ENCODE measurements at regions not wholly inside any gene's neighbourhood (a gene's known extent, or its start where the extent isn't known, plus 50 kb on each side); places are given as distances from the start of the nearest gene placed in this dataset.

DNA sequence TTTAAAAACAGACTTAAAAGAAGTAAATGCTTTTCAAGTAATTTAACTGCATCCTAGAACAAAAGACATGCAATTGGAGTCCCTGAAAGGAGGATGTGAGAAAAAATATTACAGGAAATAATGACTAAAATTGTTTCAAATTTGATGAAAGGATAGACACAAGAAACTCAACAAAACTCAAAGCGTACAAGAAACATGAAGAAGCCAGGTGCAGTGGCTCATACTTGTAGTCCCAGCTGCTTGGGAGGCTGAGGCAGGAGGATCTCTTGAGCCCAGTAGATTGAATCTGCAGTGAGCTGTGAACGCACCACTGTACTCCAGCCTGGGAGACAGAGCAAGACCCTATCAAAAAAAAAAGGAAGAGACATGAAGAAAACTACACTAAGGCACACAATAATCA is 118.1 kb upstream of the SLC39A10 start:
- Histone ChIP-seq H3K4me2 (ENCODE audit: low read length) (0 out of 2 replicates have a peak overlapping the region, but pooled peaks have one; percentile 19), H3K4me1 (ENCODE audit: insufficient read depth, low read length, poor library complexity, severe bottlenecking) (peaks cover 37% of the 10 kb centered on the region), H3K79me2 (ENCODE audit: insufficient read depth, low read depth, low read length) (no peaks in the 10 kb centered on the region), H3K9me2 (ENCODE audit: insufficient read depth, low read length) (no peaks in the 10 kb centered on the region), H2AFZ (ENCODE audit: low read length) (no peak overlapping the region), H3K36me3 (ENCODE audit: insufficient read depth, low read length) (no peaks in the 10 kb centered on the region), H3K27ac (ENCODE audit: low read depth, low read length, poor library complexity, severe bottlenecking) (no peak overlapping the region), H3K9me3 (ENCODE audit: low read length) (no peaks in the 10 kb centered on the region), H4K20me1 (ENCODE audit: insufficient read depth, low read length) (no peaks in the 10 kb centered on the region), H3K4me3 (ENCODE audit: low read depth, low read length, poor library complexity, severe bottlenecking) (no peak overlapping the region)
- DNase-seq (ENCODE audit: low spot score) = peak; percentile 57
- BruUV-seq (replicated peaks) = no TSS peak
- ChIA-PET CTCF (ENCODE audit: unreplicated experiment) (no interaction called here), POLR2A (interaction anchor here (0.5 to 1.5 kb wide), 5 partner anchors 14 to 1530 kb away, joined by 3 to 5 read pairs (median 4); no protein-coding TSS in a partner anchor)
- intact Hi-C loops (cut with micrococcal nuclease; ENCODE audit: unreplicated experiment) = loop anchor here (2.0 kb wide), 1 partner anchor 20 kb away; no protein-coding TSS in a partner anchor
- TF ChIP-seq EZH2phosphoT487 (IDR thresholded peaks at IDR 0.05; ENCODE audit: borderline replicate concordance, low read depth, low read length) = no peak
- TF ChIP-seq CTCF (conservative IDR thresholded peaks at IDR 0.05; ENCODE audit: low read length) = no peak

DNA sequence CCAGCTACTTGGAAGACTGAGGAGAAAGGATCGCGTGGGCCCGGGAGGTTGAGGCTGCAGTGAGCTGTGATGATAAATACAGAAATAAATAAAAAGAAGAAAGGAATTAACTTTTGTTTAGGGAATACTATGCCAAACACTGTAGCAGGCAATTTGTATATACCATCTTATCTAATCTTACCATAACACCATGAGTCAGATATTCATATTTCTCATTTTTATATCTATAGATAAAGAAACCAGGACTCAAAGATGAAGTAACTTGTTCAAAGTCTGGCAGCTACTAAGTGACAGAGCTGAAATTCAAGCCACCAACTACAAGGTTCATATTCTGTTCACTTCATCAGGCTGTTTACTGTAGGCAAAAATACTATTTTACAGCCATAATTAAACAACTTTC is 119.2 kb upstream of the SLC39A10 start:
- Histone ChIP-seq H3K79me2 (ENCODE audit: insufficient read depth, low read depth, low read length) (no peaks in the 10 kb centered on the region), H3K9me3 (ENCODE audit: low read length) (no peaks in the 10 kb centered on the region), H3K9me2 (ENCODE audit: insufficient read depth, low read length) (no peaks in the 10 kb centered on the region), H2AFZ (ENCODE audit: low read length) (no peak overlapping the region), H3K27ac (ENCODE audit: low read depth, low read length, poor library complexity, severe bottlenecking) (no peak overlapping the region), H3K4me3 (ENCODE audit: low read depth, low read length, poor library complexity, severe bottlenecking) (no peak overlapping the region), H4K20me1 (ENCODE audit: insufficient read depth, low read length) (no peaks in the 10 kb centered on the region), H3K4me1 (ENCODE audit: insufficient read depth, low read length, poor library complexity, severe bottlenecking) (peaks cover 48% of the 10 kb centered on the region), H3K36me3 (ENCODE audit: insufficient read depth, low read length) (no peaks in the 10 kb centered on the region), H3K4me2 (ENCODE audit: low read length) (no peak overlapping the region)
- DNase-seq (ENCODE audit: low spot score) = no peak
- CTCF ChIA-PET (ENCODE audit: unreplicated experiment) = interaction anchor here (0.6 kb wide), 1 partner anchor 887 kb away, joined by 3 read pairs; no protein-coding TSS in a partner anchor
- intact Hi-C loops (cut with micrococcal nuclease; ENCODE audit: unreplicated experiment) = loop anchor here (2.0 kb wide), 1 partner anchor 21 kb away; no protein-coding TSS in a partner anchor
- no TSS peak for BruUV-seq (replicated peaks)
- no peak for TF ChIP-seq EZH2phosphoT487 (IDR thresholded peaks at IDR 0.05; ENCODE audit: borderline replicate concordance, low read depth, low read length)
- no peak for TF ChIP-seq CTCF (conservative IDR thresholded peaks at IDR 0.05; ENCODE audit: low read length)
- POLR2A ChIA-PET = interaction anchor here (0.6 to 2.1 kb wide), 5 partner anchors 24 to 119 kb away, joined by 3 to 17 read pairs (median 4); partner anchors contain the start of gene SLC39A10

DNA sequence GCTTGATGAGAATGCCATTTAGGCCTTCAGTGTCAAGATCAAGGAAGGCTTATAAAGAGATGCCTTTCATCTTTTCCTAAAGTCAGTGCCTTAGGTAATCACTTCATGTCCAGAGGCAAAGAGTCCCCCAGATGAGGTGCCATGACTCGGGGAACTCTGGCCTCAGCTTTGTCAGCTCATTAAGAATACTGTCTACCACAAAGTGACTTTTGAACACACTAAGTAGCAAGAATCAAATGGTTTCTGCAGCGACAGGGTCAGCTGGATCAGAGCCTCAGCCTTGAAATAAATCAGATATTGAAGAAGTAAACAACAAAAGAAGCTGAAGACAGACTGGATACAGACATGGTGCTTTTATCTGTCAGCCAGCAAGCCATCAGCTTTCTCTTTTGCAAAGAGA is 120.1 kb upstream of the SLC39A10 start:
- Histone ChIP-seq H4K20me1 (ENCODE audit: insufficient read depth, low read length) (no peaks in the 10 kb centered on the region), H3K79me2 (ENCODE audit: insufficient read depth, low read depth, low read length) (no peaks in the 10 kb centered on the region), H3K4me3 (ENCODE audit: low read depth, low read length, poor library complexity, severe bottlenecking) (no peak overlapping the region), H3K36me3 (ENCODE audit: insufficient read depth, low read length) (no peaks in the 10 kb centered on the region), H2AFZ (ENCODE audit: low read length) (peak overlapping the region; percentile 73; the same call in 1 of the 2 replicates), H3K4me2 (ENCODE audit: low read length) (no peak overlapping the region), H3K9me3 (ENCODE audit: low read length) (no peaks in the 10 kb centered on the region), H3K4me1 (ENCODE audit: insufficient read depth, low read length, poor library complexity, severe bottlenecking) (peaks cover 55% of the 10 kb centered on the region), H3K27ac (ENCODE audit: low read depth, low read length, poor library complexity, severe bottlenecking) (no peak overlapping the region), H3K9me2 (ENCODE audit: insufficient read depth, low read length) (no peaks in the 10 kb centered on the region)
- no peak for TF ChIP-seq CTCF (conservative IDR thresholded peaks at IDR 0.05; ENCODE audit: low read length)
- TF ChIP-seq EZH2phosphoT487 (IDR thresholded peaks at IDR 0.05; ENCODE audit: borderline replicate concordance, low read depth, low read length) = no peak
- BruUV-seq (replicated peaks) = no TSS peak
- ChIA-PET POLR2A (interaction anchor here (0.5 to 2.7 kb wide), 7 partner anchors 18 to 120 kb away, joined by 3 to 17 read pairs (median 5); partner anchors contain the start of gene SLC39A10), CTCF (ENCODE audit: unreplicated experiment) (no interaction called here)
- DNase-seq (ENCODE audit: low spot score) = no peak
- intact Hi-C loops (cut with micrococcal nuclease; ENCODE audit: unreplicated experiment) = no loop called here
